Endothelial cell (in vitro differentiated cells): ENCODE measurements at regions not wholly inside any gene's neighbourhood (a gene's known extent, or its start where the extent isn't known, plus 50 kb on each side); places are given as distances from the start of the nearest gene placed in this dataset.

ENCODE experiments used
- DNase-seq: peaks from one replicate; pipeline ENCODE4 v3.0.0; 2021; ENCODE audit warnings: low spot score
- H3K27ac Mint-ChIP-seq: one replicate; pipeline ENCODE4 v1.8.0; 2021; ENCODE audit warnings: mixed read lengths, inconsistent platforms; ENCODE audit not compliant: unreplicated experiment
- H3K27me3 Mint-ChIP-seq: one replicate; pipeline ENCODE4 v1.8.0; 2021; ENCODE audit warnings: mild to moderate bottlenecking, moderate library complexity, mixed read lengths, inconsistent platforms; ENCODE audit not compliant: unreplicated experiment
- H3K36me3 Mint-ChIP-seq: one replicate; pipeline ENCODE4 v1.8.0; 2021; ENCODE audit warnings: mild to moderate bottlenecking, low read depth, mixed read lengths, inconsistent platforms; ENCODE audit not compliant: unreplicated experiment
- H3K4me1 Mint-ChIP-seq: one replicate; pipeline ENCODE4 v1.8.0; 2021; ENCODE audit warnings: mild to moderate bottlenecking, mixed read lengths, inconsistent platforms; ENCODE audit not compliant: unreplicated experiment
- H3K4me3 Mint-ChIP-seq: one replicate; pipeline ENCODE4 v1.8.0; 2021; ENCODE audit warnings: mild to moderate bottlenecking, mixed read lengths, inconsistent platforms; ENCODE audit not compliant: unreplicated experiment
- H3K9me3 Mint-ChIP-seq: one replicate; pipeline ENCODE4 v1.8.0; 2021; ENCODE audit warnings: mixed read lengths, inconsistent platforms; ENCODE audit not compliant: unreplicated experiment
- CTCF ChIP-seq: fragments of 200-600 bp; sonication (generic); IDR thresholded peaks from one replicate; pipeline ENCODE4 v1.5.0; 2021; ENCODE audit warnings: antibody characterized with exemption; ENCODE audit not compliant: unreplicated experiment

GRCh38 chr10:14431868-14432267 lies 101.1 kb upstream of the FRMD4A start:
- H3K27ac Mint-ChIP-seq = no peak overlapping the region
- H3K27me3 Mint-ChIP-seq = no peaks in the 10 kb centered on the region
- no peak overlapping the region for H3K4me3 Mint-ChIP-seq
- DNase-seq = no peak
- no peaks in the 10 kb centered on the region for H3K36me3 Mint-ChIP-seq
- no peaks in the 10 kb centered on the region for H3K9me3 Mint-ChIP-seq
- H3K4me1 Mint-ChIP-seq = no peaks in the 10 kb centered on the region
- TF ChIP-seq CTCF = no peak

GRCh38 chr10:14429043-14429700 lies 98.4 kb upstream of the FRMD4A start:
- H3K4me3 Mint-ChIP-seq = no peak overlapping the region
- H3K4me1 Mint-ChIP-seq = no peaks in the 10 kb centered on the region
- H3K27me3 Mint-ChIP-seq = no peaks in the 10 kb centered on the region
- no peak overlapping the region for H3K27ac Mint-ChIP-seq
- no peak for TF ChIP-seq CTCF
- H3K9me3 Mint-ChIP-seq = no peaks in the 10 kb centered on the region
- H3K36me3 Mint-ChIP-seq = no peaks in the 10 kb centered on the region
- DNase-seq = no peak

GRCh38 chr10:14425034-14425433 lies 94.3 kb upstream of the FRMD4A start:
- Mint-ChIP-seq H3K4me3 (no peak overlapping the region), H3K9me3 (no peaks in the 10 kb centered on the region), H3K27ac (no peak overlapping the region), H3K27me3 (peaks cover 1% of the 10 kb centered on the region), H3K36me3 (no peaks in the 10 kb centered on the region), H3K4me1 (no peaks in the 10 kb centered on the region)
- TF ChIP-seq CTCF = no peak
- DNase-seq = no peak

- Mint-ChIP-seq H3K27ac (no peak overlapping the region), H3K9me3 (no peaks in the 10 kb centered on the region), H3K36me3 (no peaks in the 10 kb centered on the region), H3K4me1 (no peaks in the 10 kb centered on the region), H3K4me3 (no peak overlapping the region), H3K27me3 (peaks cover 1% of the 10 kb centered on the region)
- DNase-seq = no peak
- TF ChIP-seq CTCF = no peak
These were observed 92.5 kb upstream of the FRMD4A start for GRCh38 chr10:14423111-14423744.

- Mint-ChIP-seq H3K36me3 (no peaks in the 10 kb centered on the region), H3K4me1 (no peaks in the 10 kb centered on the region), H3K9me3 (no peaks in the 10 kb centered on the region), H3K4me3 (no peak overlapping the region), H3K27me3 (peaks cover 1% of the 10 kb centered on the region), H3K27ac (no peak overlapping the region)
- no peak for TF ChIP-seq CTCF
- DNase-seq = no peak
These were observed 91.7 kb upstream of the FRMD4A start for GRCh38 chr10:14422431-14422830.
